GM21381 (cell line): ENCODE measurements at regions not wholly inside any gene's neighbourhood (a gene's known extent, or its start where the extent isn't known, plus 50 kb on each side); places are given as distances from the start of the nearest gene placed in this dataset.

Experiments used
- ATAC-seq: cut with Tn5 transposase; IDR thresholded peaks from one replicate; pipeline ENCODE4 v1.9.1; 2021; ENCODE audit warnings: mild to moderate bottlenecking, moderate library complexity; ENCODE audit not compliant: unreplicated experiment

DNA sequence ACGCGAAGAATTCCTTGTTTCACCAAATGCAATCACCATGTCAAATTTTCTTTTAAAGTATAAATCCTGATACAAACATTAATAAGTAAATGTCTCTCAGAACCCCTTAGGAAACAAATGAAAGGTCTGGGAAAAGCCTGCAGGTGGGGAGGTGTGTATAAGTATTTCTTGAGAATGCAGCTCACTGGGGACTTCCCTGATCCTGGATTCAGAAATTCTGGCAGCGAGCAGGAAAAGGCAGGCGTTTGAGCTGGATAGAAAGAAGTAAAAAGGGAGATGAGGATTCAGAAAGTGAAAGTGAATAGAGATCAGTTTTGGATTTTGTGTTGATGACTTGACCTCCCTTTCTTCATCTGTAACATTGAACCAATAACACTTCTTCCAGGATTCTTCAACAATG lies 68.3 kb upstream of the CTSC start:
- no peak for ATAC-seq

DNA sequence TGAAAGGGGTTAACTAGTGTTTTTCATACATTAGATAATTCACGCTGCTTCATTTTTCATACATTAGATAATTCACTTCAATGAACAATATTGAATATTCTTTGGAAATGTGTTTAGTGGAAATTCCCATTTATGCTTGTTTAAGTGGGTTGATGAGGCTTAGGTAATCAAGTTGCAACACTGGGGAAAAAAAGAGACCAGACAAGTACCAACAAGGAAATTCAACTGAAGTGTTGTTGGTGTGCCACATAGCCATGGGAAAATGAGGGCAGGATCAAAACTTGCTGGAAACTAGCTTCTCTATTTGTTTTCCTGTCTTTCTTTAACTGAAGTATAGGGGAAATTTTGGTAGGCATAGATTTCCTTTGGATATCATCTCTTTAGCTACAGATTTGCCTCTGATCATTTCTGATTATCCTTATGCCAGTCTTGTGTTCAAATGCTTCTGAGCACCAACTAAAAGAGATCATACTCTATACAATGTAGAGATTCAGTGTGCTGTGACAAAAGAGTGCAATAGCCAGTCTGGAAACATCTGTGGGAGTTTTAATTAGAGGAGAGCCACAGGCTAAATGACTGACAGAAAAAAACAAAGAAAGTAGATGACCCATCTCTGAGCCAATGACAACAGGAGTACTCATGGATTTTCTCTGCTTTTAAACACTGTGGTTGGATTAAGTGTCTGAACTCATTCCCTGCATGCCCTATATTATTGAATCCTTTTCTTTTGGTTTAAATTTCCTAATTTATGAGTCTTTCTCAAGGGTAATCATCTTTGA lies 67.6 kb upstream of the CTSC start:
- ATAC-seq = no peak

GRCh38 chr11:88404391-88404790 lies 66.9 kb upstream of the CTSC start:
- ATAC-seq = no peak

DNA sequence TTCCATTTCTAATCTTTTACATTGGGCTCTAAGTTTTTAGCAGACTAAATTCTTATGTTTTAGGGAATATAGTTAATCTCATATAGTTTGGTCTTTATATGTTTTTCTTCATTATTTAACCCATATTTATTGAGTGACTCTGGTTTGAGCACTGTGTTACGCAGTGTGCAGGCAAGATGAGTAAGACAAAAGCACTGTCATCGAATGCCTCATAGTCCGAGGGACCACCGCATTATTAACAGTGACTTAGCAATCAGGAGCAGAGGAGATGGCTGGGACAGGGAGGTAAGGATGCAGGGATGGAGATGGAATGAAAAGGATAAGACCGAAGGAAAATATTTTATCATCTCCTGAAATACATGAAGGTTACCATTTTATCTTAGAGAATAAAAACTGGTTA lies 65.2 kb upstream of the CTSC start:
- ATAC-seq = no peak

GRCh38 chr11:88402192-88402715 lies 64.7 kb upstream of the CTSC start:
- no peak for ATAC-seq

DNA sequence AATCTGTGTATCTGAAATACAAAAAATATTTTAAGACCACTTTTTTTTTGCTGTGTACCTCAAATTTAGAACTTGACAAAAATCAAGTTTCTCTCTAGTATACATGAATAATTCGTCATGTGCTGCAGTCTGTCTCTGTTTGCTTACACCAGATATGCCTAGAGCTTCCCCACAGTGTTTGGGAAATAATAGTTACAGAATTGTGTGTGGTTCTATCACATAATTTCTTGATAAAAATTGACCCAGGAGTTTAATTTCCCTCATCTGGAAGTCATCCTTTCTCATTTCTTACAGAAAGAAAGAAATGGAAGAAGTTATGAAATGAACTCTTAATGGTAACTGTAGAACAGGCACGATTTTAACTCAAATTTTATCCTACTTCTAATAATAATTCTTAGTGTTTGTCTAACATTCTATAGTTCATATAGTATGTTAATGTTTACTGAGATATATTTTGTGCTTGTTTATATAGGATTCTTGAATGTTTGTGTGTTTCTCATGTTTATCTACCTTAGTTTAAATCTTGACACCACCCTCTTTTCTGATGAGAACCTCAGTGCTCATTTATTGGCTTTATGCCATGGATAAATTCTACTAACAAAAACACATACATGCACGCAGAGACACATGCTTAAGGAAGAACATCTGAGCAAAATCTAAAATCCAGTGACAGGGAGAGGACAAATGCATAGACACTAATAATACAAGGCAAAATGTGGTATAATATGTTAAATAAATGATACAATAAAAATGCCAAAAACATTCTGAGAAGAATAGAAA lies 61.4 kb upstream of the CTSC start:
- ATAC-seq = no peak

- no peak for ATAC-seq
Measured at GRCh38 chr11:88398372-88398771, 60.8 kb upstream of the CTSC start.

GRCh38 chr11:88390254-88390653 lies 52.7 kb upstream of the CTSC start:
- no peak for ATAC-seq

DNA sequence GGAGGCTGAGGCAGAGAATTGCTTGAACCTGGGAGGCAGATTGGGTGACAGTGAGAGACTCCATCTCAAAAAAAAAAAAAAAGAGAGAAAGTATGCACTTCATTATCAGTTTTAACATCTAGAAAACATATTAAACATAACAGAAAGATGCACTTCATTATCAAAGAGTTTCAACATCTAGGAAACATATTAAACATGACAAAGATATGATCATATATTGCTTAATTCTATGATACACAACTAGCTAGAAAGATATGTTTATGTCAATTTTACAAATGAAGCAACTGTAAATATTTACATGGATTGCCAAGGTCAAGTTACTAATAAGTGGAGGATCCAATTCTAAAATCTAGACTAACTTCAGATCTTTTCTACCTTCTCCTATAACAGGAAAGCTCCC lies 50.4 kb upstream of the CTSC start:
- ATAC-seq = no peak
